AG10803 (cell line): ENCODE measurements at regions not wholly inside any gene's neighbourhood (a gene's known extent, or its start where the extent isn't known, plus 50 kb on each side); places are given as distances from the start of the nearest gene placed in this dataset.
A peak's percentile ranks its signal among the peaks of the same experiment; 100 is the strongest.

ENCODE experiments used
- DNase-seq: peaks from one replicate; pipeline ENCODE4 v3.0.0; 2010; ENCODE audit warnings: low read depth
- H3K4me3 ChIP-seq: 2 replicates; pipeline ENCODE4 v1.5.1; 2011; ENCODE audit warnings: mild to moderate bottlenecking, low read length, control low read depth
- CTCF ChIP-seq: conservative IDR thresholded peaks from 2 replicates; pipeline ENCODE4 v1.5.1; 2011; ENCODE audit warnings: mild to moderate bottlenecking, low read length, control low read depth, inconsistent platforms

- TF ChIP-seq CTCF: no peak
- DNase-seq: peak; percentile 81
- H3K4me3 ChIP-seq: no peak overlapping the region
Observed at GRCh38 chr2:83595121-83595690, 863.9 kb downstream of the SUCLG1 start.

GRCh38 chr2:83594241-83595120 is 864.6 kb downstream of the SUCLG1 start:
- DNase-seq: peak; percentile 66
- no peak for TF ChIP-seq CTCF
- no peak overlapping the region for H3K4me3 ChIP-seq

- no peak for TF ChIP-seq CTCF
- no peak overlapping the region for H3K4me3 ChIP-seq
- no peak for DNase-seq
Observed at GRCh38 chr2:83587309-83587708, 871.8 kb downstream of the SUCLG1 start.

- no peak for DNase-seq
- no peak for TF ChIP-seq CTCF
- no peak overlapping the region for H3K4me3 ChIP-seq
Observed at GRCh38 chr2:83585250-83585649, 873.8 kb downstream of the SUCLG1 start.

- peak; percentile 81 for DNase-seq
- no peak for TF ChIP-seq CTCF
- no peak overlapping the region for H3K4me3 ChIP-seq
Observed at GRCh38 chr2:83584672-83585071, 874.4 kb downstream of the SUCLG1 start.

- TF ChIP-seq CTCF: no peak
- DNase-seq: no peak
- no peak overlapping the region for H3K4me3 ChIP-seq
Observed at GRCh38 chr2:83582589-83582988, 876.5 kb downstream of the SUCLG1 start.

- TF ChIP-seq CTCF: no peak
- H3K4me3 ChIP-seq: no peak overlapping the region
- DNase-seq: no peak
Observed at GRCh38 chr2:83579507-83579906, 879.6 kb downstream of the SUCLG1 start.
